ENCODE measurements at regions not wholly inside any gene's neighbourhood (a gene's known extent, or its start where the extent isn't known, plus 50 kb on each side); places are given as distances from the start of the nearest gene placed in this dataset.

- Histone ChIP-seq H4K20me1 (no peaks in the 10 kb centered on the region), H3K4me3 (no peak overlapping the region), H3K9me3 (replicated peaks in 1 of 11) (no peaks in the 10 kb centered on the region), H3K4me2 (no peak overlapping the region), H3K27ac (no peak overlapping the region), H3K27me3 (no peaks in the 10 kb centered on the region), H3K36me3 (no peaks in the 10 kb centered on the region), H3K4me1 (no peaks in the 10 kb centered on the region), H3K9ac (no peak overlapping the region)
- TF ChIP-seq Cebpa-rat (IDR thresholded peaks at IDR 0.05) = no peak
These were observed 51.0 kb upstream of the GORAB start for GRCh38 chr1:170481000-170481399.

Data from BLaER1 treated with 17β-estradiol and CSF1 and Interleukin-3, amounts not matched to agents 10 nM and 100 nM (cell line).